ENCODE measurements at regions not wholly inside any gene's neighbourhood (a gene's known extent, or its start where the extent isn't known, plus 50 kb on each side); places are given as distances from the start of the nearest gene placed in this dataset.

GRCh38 chr13:38141792-38142191 lies 207.9 kb upstream of the UFM1 start:
- ChIA-PET POLR2A (no interaction called here), CTCF (no interaction called here)
- ATAC-seq (ENCODE audit: poor library complexity), result no peak
- Mint-ChIP-seq H3K27me3 (no peaks in the 10 kb centered on the region), H3K27ac (no peak overlapping the region), H3K4me1 (ENCODE audit: low read depth) (no peaks in the 10 kb centered on the region), H3K36me3 (ENCODE audit: low read depth) (no peaks in the 10 kb centered on the region), H3K4me3 (no peak overlapping the region), H3K9me3 (peaks cover 2% of the 10 kb centered on the region)
- Histone ChIP-seq H3K9me3 (ENCODE audit: control insufficient read depth in 1 of 2, insufficient read depth in 1 of 2, low read length in 2 of 2) (no peaks in the 10 kb centered on the region), H3K36me3 (ENCODE audit: insufficient read depth, low read length) (no peaks in the 10 kb centered on the region), H3K27ac (ENCODE audit: low read depth in 1 of 2, low read length in 2 of 2) (no peak overlapping the region), H3K27me3 (ENCODE audit: control insufficient read depth in 1 of 2, insufficient read depth in 2 of 2, low read length in 2 of 2) (no peaks in the 10 kb centered on the region), H3K4me3 (ENCODE audit: low read length) (no peak overlapping the region), H3K4me1 (ENCODE audit: insufficient read depth, low read length) (no peaks in the 10 kb centered on the region)
- no peak for DNase-seq
- no peak for TF ChIP-seq CTCF (IDR thresholded peaks at IDR 0.05)
- intact Hi-C loops (cut with DNase I, micrococcal nuclease), result no loop called here

- no peak overlapping the region for H3K4me3 Mint-ChIP-seq
- H3K27ac Mint-ChIP-seq, result no peak overlapping the region
- H3K27me3 ChIP-seq (ENCODE audit: control insufficient read depth in 1 of 2, insufficient read depth in 2 of 2, low read length in 2 of 2), result no peaks in the 10 kb centered on the region
- DNase-seq (no peak), ATAC-seq (ENCODE audit: poor library complexity) (no peak)
- TF ChIP-seq CTCF (IDR thresholded peaks at IDR 0.05), result no peak
- no peaks in the 10 kb centered on the region for H3K27me3 Mint-ChIP-seq
- no peak overlapping the region for H3K27ac ChIP-seq (ENCODE audit: low read depth in 1 of 2, low read length in 2 of 2)
- POLR2A ChIA-PET, result no interaction called here
- no peak overlapping the region for H3K4me3 ChIP-seq (ENCODE audit: low read length)
- CTCF ChIA-PET, result no interaction called here
- no peaks in the 10 kb centered on the region for H3K36me3 ChIP-seq (ENCODE audit: insufficient read depth, low read length)
- H3K9me3 ChIP-seq (ENCODE audit: control insufficient read depth in 1 of 2, insufficient read depth in 1 of 2, low read length in 2 of 2), result no peaks in the 10 kb centered on the region
- intact Hi-C loops (cut with DNase I, micrococcal nuclease), result no loop called here
- H3K9me3 Mint-ChIP-seq, result peaks cover 9% of the 10 kb centered on the region
- no peaks in the 10 kb centered on the region for H3K36me3 Mint-ChIP-seq (ENCODE audit: low read depth)
- no peaks in the 10 kb centered on the region for H3K4me1 Mint-ChIP-seq (ENCODE audit: low read depth)
- H3K4me1 ChIP-seq (ENCODE audit: insufficient read depth, low read length), result no peaks in the 10 kb centered on the region
Observed at GRCh38 chr13:38135592-38135991, 214.1 kb upstream of the UFM1 start.

- TF ChIP-seq CTCF (IDR thresholded peaks at IDR 0.05), result no peak
Observed at GRCh38 chr13:38121267-38121666, 228.4 kb upstream of the UFM1 start.

More at GRCh38 chr13:38121267-38121666, 228.4 kb upstream of the UFM1 start:
- Histone ChIP-seq H3K36me3 (ENCODE audit: insufficient read depth, low read length) (no peaks in the 10 kb centered on the region), H3K4me1 (ENCODE audit: insufficient read depth, low read length) (no peaks in the 10 kb centered on the region), H3K9me3 (ENCODE audit: control insufficient read depth in 1 of 2, insufficient read depth in 1 of 2, low read length in 2 of 2) (no peaks in the 10 kb centered on the region), H3K4me3 (ENCODE audit: low read length) (no peak overlapping the region), H3K27ac (ENCODE audit: low read depth in 1 of 2, low read length in 2 of 2) (no peak overlapping the region), H3K27me3 (ENCODE audit: control insufficient read depth in 1 of 2, insufficient read depth in 2 of 2, low read length in 2 of 2) (no peaks in the 10 kb centered on the region)
- H3K4me3 Mint-ChIP-seq, result no peak overlapping the region
- peaks cover 2% of the 10 kb centered on the region for H3K9me3 Mint-ChIP-seq
- DNase-seq (no peak), ATAC-seq (ENCODE audit: poor library complexity) (no peak)
- CTCF ChIA-PET, result no interaction called here
- H3K4me1 Mint-ChIP-seq (ENCODE audit: low read depth), result no peaks in the 10 kb centered on the region
- POLR2A ChIA-PET, result no interaction called here
- H3K27me3 Mint-ChIP-seq, result no peaks in the 10 kb centered on the region
- no peak overlapping the region for H3K27ac Mint-ChIP-seq
- intact Hi-C loops (cut with DNase I, micrococcal nuclease), result no loop called here
- no peaks in the 10 kb centered on the region for H3K36me3 Mint-ChIP-seq (ENCODE audit: low read depth)

Data from CD4-positive, alpha-beta T cell (primary cell).